22Rv1 (cell line): ENCODE measurements at regions not wholly inside any gene's neighbourhood (a gene's known extent, or its start where the extent isn't known, plus 50 kb on each side); places are given as distances from the start of the nearest gene placed in this dataset.

Experiments used
- H3K27ac ChIP-seq: fragments of 450-650 bp; 2 replicates; pipeline ENCODE4 v1.5.1; 2017
- CTCF ChIP-seq: fragments of 450-650 bp; IDR thresholded peaks from 2 replicates; pipeline ENCODE4 v1.5.1; 2017; ENCODE audit warnings: mild to moderate bottlenecking
- ZFX ChIP-seq: fragments of 450-650 bp; IDR thresholded peaks from 2 replicates; pipeline ENCODE4 v1.6.1; 2017; ENCODE audit warnings: antibody characterized with exemption, borderline replicate concordance

GRCh38 chr9:118529624-118530214 lies 825.5 kb downstream of the TLR4 start:
- H3K27ac ChIP-seq = no peak overlapping the region
- TF ChIP-seq CTCF = no peak

GRCh38 chr9:118532592-118532991 lies 828.4 kb downstream of the TLR4 start:
- H3K27ac ChIP-seq = no peak overlapping the region
- TF ChIP-seq ZFX (no peak), CTCF (no peak)

- no peak overlapping the region for H3K27ac ChIP-seq
- TF ChIP-seq ZFX (no peak), CTCF (no peak)
Measured at GRCh38 chr9:118533101-118533500, 828.9 kb downstream of the TLR4 start.

- no peak for TF ChIP-seq ZFX
- TF ChIP-seq CTCF = no peak
- no peak overlapping the region for H3K27ac ChIP-seq
Measured at GRCh38 chr9:118533850-118534249, 829.6 kb downstream of the TLR4 start.

GRCh38 chr9:118536153-118536552 lies 832.0 kb downstream of the TLR4 start:
- TF ChIP-seq ZFX = no peak
- no peak for TF ChIP-seq CTCF

GRCh38 chr9:118538959-118539358 lies 830.3 kb downstream of the BRINP1 start:
- H3K27ac ChIP-seq = no peak overlapping the region
- no peak for TF ChIP-seq CTCF
- no peak for TF ChIP-seq ZFX

More at GRCh38 chr9:118536153-118536552, 832.0 kb downstream of the TLR4 start:
- no peak overlapping the region for H3K27ac ChIP-seq

- TF ChIP-seq CTCF (no peak), ZFX (no peak)
Measured at GRCh38 chr9:118553465-118553864, 815.8 kb downstream of the BRINP1 start.

More at GRCh38 chr9:118553465-118553864, 815.8 kb downstream of the BRINP1 start:
- no peak overlapping the region for H3K27ac ChIP-seq
